NT2/D1 (cell line): ENCODE measurements at regions not wholly inside any gene's neighbourhood (a gene's known extent, or its start where the extent isn't known, plus 50 kb on each side); places are given as distances from the start of the nearest gene placed in this dataset.

ENCODE experiments used
- YY1 ChIP-seq: IDR thresholded peaks from 2 replicates; pipeline ENCODE4 v1.6.1; 2011; ENCODE audit not compliant: insufficient read length, insufficient read depth
- ZNF274 ChIP-seq: IDR thresholded peaks from 2 replicates; pipeline ENCODE4 v1.6.1; 2011; ENCODE audit warnings: mild to moderate bottlenecking, low read depth, low read length

DNA sequence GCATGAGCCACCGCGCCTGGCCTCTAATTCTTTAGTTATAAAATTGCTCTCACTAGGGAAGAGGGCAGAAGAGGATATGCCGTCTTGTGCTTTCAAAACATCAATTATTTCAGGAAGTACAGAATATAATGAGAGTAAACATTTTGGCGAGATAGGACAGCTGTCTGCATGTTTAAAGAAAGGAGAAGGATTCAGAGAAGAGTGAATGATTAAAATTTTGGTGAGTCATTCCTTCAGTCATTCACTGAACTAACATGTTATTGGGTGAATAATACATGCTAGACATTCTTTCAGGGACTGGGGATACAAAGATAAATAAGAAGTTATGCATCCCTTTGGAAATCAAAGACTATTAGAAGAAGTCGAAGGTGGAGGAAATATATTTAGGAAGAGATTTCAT is 590.3 kb upstream of the GOT2 start:
- TF ChIP-seq YY1 (no peak), ZNF274 (no peak)
